ENCODE measurements at regions not wholly inside any gene's neighbourhood (a gene's known extent, or its start where the extent isn't known, plus 50 kb on each side); places are given as distances from the start of the nearest gene placed in this dataset.

DNA sequence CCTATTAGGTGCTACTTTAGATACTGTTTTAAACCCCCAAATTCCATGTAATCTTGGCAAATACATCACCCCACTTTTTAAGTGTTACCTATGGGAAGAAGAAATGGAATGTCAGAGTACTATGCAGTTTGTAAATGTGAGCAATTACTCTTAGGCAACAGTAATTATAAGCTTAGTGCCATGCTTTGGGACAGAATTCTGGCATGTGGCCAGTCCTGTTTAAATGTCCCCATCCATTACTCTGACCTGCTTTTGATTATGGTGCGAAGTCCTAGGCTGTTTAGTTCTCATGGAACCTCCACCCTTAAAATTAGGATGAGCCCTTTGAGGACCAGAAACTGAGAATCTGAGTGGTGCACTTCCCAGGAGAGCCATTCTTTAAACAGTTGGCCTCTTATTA, 321.4 kb upstream of the RGS6 start:
- Histone ChIP-seq H3K9me3 (no peaks in the 10 kb centered on the region), H3K27me3 (no peaks in the 10 kb centered on the region), H3K4me1 (peaks cover 0 to 9% (median 2%) of the 10 kb centered on the region in 4 donors), H3K27ac (no peak overlapping the region), H3K4me3 (no peak overlapping the region), H3K36me3 (no peaks in the 10 kb centered on the region)
- TF ChIP-seq POLR2AphosphoS5 (IDR thresholded peaks at IDR 0.05) (no peak), EP300 (IDR thresholded peaks at IDR 0.05; ENCODE audit: low read depth) (no peak), POLR2A (IDR thresholded peaks at IDR 0.05) (no peak)
- TF ChIP-seq, protein P1, sequence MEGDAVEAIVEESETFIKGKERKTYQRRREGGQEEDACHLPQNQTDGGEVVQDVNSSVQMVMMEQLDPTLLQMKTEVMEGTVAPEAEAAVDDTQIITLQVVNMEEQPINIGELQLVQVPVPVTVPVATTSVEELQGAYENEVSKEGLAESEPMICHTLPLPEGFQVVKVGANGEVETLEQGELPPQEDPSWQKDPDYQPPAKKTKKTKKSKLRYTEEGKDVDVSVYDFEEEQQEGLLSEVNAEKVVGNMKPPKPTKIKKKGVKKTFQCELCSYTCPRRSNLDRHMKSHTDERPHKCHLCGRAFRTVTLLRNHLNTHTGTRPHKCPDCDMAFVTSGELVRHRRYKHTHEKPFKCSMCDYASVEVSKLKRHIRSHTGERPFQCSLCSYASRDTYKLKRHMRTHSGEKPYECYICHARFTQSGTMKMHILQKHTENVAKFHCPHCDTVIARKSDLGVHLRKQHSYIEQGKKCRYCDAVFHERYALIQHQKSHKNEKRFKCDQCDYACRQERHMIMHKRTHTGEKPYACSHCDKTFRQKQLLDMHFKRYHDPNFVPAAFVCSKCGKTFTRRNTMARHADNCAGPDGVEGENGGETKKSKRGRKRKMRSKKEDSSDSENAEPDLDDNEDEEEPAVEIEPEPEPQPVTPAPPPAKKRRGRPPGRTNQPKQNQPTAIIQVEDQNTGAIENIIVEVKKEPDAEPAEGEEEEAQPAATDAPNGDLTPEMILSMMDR (IDR thresholded peaks at IDR 0.05) = no peak
- in situ Hi-C loops (cut with MboI; ENCODE audit: low pct_ligation_motif_present in 1 of 4, low pct_unique_long_range_greater_than_20kb in 1 of 4, low sequenced_read_pairs in 3 of 4) = no loop called here
- DNase-seq = peak; percentile 26
- 68% methylated on average over 1 of the region's 1 CpG; no CpG with 5 or more reads in 1 of the 2 donors for WGBS, 2 donors (ENCODE audit: low coverage in 1 of 2)
- intact Hi-C loops (cut with DNase I; ENCODE audit: low total_unique reads) = no loop called here

- no peaks in the 10 kb centered on the region for H3K36me3 ChIP-seq
- DNase-seq = no peak
- intact Hi-C loops (cut with DNase I; ENCODE audit: low total_unique reads) (no loop called here), in situ Hi-C loops (cut with MboI; ENCODE audit: low pct_ligation_motif_present in 1 of 4, low pct_unique_long_range_greater_than_20kb in 1 of 4, low sequenced_read_pairs in 3 of 4) (no loop called here)
- peaks cover 0 to 9% (median 2%) of the 10 kb centered on the region in 4 donors for H3K4me1 ChIP-seq
- 100% methylated on average over 1 of the region's 1 CpG for WGBS, 2 donors (ENCODE audit: low coverage in 1 of 2)
- H3K27ac ChIP-seq = no peak overlapping the region
- H3K4me3 ChIP-seq = no peak overlapping the region
- H3K27me3 ChIP-seq = no peaks in the 10 kb centered on the region
- no peaks in the 10 kb centered on the region for H3K9me3 ChIP-seq
- TF ChIP-seq POLR2A (IDR thresholded peaks at IDR 0.05) = no peak
- TF ChIP-seq EP300 (IDR thresholded peaks at IDR 0.05; ENCODE audit: low read depth) = no peak
- TF ChIP-seq POLR2AphosphoS5 (IDR thresholded peaks at IDR 0.05) = no peak
- TF ChIP-seq, protein P1 (IDR thresholded peaks at IDR 0.05) = no peak
Measured at GRCh38 chr14:71613168-71613567, 319.1 kb upstream of the RGS6 start.

DNA sequence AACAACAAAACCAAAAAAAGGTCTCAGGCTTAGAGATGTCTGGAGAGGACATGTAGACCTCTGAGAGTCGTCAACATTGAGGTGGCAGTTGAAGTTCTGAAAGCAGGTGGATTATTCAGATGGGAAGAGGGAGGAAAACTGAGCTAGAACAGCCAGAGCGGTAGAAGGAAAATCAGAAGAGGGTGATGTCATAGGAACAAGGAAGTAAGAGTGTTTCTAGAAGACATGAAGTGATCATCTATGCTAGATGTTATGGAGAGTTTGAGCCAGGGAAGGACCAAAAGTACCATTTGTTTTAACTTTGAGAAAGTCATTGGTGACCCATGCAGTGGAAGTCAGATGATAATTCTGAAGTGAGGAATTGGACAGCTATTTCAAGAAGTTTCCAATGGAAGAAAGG, 316.2 kb upstream of the RGS6 start:
- no peak for DNase-seq
- no peak for TF ChIP-seq POLR2AphosphoS5 (IDR thresholded peaks at IDR 0.05)
- no peak for TF ChIP-seq POLR2A (IDR thresholded peaks at IDR 0.05)
- TF ChIP-seq, protein P1 (IDR thresholded peaks at IDR 0.05) = no peak
- no peak for TF ChIP-seq EP300 (IDR thresholded peaks at IDR 0.05; ENCODE audit: low read depth)
- intact Hi-C loops (cut with DNase I; ENCODE audit: low total_unique reads) = loop anchor here (5.0 kb wide), 1 partner anchor 59 kb away; no protein-coding TSS in a partner anchor
- Histone ChIP-seq H3K9me3 (no peaks in the 10 kb centered on the region), H3K27me3 (no peaks in the 10 kb centered on the region), H3K4me3 (no peak overlapping the region), H3K4me1 (no peaks in the 10 kb centered on the region), H3K27ac (no peak overlapping the region), H3K36me3 (peaks cover 0 to 4% (median 0%) of the 10 kb centered on the region in 4 donors)
- WGBS, 2 donors (ENCODE audit: low coverage in 1 of 2) = 96 to 100% methylated on average over 2 of the region's 2 CpGs
- in situ Hi-C loops (cut with MboI; ENCODE audit: low pct_ligation_motif_present in 1 of 4, low pct_unique_long_range_greater_than_20kb in 1 of 4, low sequenced_read_pairs in 3 of 4) = no loop called here

DNA sequence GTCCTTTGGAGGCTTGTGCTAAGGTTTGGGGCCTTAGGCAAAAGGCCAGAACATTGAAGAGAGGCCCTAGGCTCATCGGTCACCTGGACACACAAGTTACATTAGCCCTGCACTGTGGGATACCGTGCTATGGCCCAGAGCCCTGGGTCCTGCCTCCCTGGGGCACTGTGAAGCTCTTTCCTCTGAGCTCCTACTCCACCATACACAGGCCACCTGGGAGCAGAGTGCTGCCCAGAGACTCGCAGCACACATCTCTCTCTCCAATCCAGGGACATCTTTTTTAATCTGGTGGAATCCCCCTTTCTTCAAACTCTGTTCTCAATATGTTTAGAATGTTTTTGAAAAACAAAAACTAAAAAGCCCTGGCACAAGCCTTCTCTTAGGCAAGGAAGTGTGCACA, 314.2 kb upstream of the RGS6 start:
- Histone ChIP-seq H3K9me3 (no peaks in the 10 kb centered on the region), H3K36me3 (peaks cover 0 to 4% (median 0%) of the 10 kb centered on the region in 4 donors), H3K27me3 (no peaks in the 10 kb centered on the region), H3K4me3 (no peak overlapping the region), H3K4me1 (no peaks in the 10 kb centered on the region), H3K27ac (no peak overlapping the region)
- intact Hi-C loops (cut with DNase I; ENCODE audit: low total_unique reads) = loop anchor here (5.0 kb wide), 1 partner anchor 61 kb away; no protein-coding TSS in a partner anchor
- 90 to 95% methylated on average over 2 to 3 of the region's 3 CpGs for WGBS, 2 donors (ENCODE audit: low coverage in 1 of 2)
- in situ Hi-C loops (cut with MboI; ENCODE audit: low pct_ligation_motif_present in 1 of 4, low pct_unique_long_range_greater_than_20kb in 1 of 4, low sequenced_read_pairs in 3 of 4) = no loop called here
- TF ChIP-seq POLR2AphosphoS5 (IDR thresholded peaks at IDR 0.05) (no peak), POLR2A (IDR thresholded peaks at IDR 0.05) (no peak), EP300 (IDR thresholded peaks at IDR 0.05; ENCODE audit: low read depth) (no peak)
- TF ChIP-seq, protein P1 (IDR thresholded peaks at IDR 0.05) = no peak
- DNase-seq = no peak

Data from transverse colon (tissue), 4 donors.